GM19452 (cell line): ENCODE measurements at regions not wholly inside any gene's neighbourhood (a gene's known extent, or its start where the extent isn't known, plus 50 kb on each side); places are given as distances from the start of the nearest gene placed in this dataset.
"Not testable (repeated sequence)": the region's sequence is repeated elsewhere in the genome, so short reads cannot be mapped to it uniquely, and the experiment has no call there.

Experiments used
- ATAC-seq: cut with Tn5 transposase; IDR thresholded peaks from one replicate; pipeline ENCODE4 v1.9.1; 2021; ENCODE audit not compliant: unreplicated experiment

DNA sequence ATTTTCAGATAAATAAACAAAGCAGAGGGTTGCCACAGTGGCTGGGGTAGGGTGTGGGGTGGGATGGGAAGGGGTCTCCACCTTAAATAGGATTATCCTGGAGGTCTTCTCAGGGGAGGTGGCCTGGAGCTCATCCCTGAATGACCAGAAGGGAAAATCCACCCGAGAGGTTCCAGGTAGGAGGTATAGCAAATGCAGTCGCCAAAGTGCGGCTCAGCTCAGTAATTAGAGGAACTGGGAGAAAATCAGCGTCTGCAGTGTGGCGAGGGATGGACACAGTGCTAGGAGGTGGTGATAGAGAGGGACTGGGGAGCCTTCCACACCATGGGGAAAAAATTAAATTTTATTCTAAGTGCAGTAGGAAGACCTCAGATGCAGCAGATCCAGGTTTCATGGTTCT lies 584.5 kb downstream of the MATN1 start:
- ATAC-seq: no peak

DNA sequence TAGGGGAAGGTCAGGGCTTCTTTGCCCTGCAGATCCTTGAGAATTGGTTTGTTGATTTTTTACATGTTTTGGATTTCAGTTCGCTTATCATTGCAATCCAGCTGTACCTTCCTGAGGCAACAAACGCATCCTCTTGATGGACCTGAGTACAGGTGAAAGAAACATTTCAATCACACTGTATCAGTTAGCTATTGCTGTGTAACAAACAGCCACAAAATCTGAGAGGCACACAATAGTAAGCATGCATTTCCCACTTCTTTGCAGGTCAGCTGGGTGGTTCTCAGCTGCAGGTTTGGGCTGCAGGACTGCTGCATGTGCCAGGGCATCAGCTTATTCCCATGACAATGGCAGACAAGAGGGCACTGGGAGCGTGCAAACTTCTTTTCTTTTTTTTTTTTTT lies 586.4 kb downstream of the MATN1 start:
- no peak for ATAC-seq

DNA sequence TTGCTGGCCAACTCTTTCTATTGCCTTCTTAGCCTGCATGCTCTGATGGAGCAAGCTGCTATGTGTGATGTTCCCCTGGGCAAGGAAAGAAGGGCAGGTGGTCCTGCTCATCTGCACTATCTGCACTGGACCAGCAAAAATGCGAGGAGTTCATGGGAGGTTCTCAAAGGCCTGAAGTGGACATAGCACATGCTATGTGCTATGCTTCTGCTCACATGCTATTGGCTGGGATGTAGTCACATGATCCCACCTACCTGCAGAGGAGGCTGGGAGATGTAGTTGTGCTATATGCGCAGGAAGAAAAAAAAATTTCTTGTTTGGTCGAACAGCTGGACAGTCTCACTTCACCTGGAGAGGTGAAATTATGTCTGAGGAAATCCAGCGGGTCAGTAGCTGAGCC lies 587.7 kb downstream of the MATN1 start:
- ATAC-seq: no peak

DNA sequence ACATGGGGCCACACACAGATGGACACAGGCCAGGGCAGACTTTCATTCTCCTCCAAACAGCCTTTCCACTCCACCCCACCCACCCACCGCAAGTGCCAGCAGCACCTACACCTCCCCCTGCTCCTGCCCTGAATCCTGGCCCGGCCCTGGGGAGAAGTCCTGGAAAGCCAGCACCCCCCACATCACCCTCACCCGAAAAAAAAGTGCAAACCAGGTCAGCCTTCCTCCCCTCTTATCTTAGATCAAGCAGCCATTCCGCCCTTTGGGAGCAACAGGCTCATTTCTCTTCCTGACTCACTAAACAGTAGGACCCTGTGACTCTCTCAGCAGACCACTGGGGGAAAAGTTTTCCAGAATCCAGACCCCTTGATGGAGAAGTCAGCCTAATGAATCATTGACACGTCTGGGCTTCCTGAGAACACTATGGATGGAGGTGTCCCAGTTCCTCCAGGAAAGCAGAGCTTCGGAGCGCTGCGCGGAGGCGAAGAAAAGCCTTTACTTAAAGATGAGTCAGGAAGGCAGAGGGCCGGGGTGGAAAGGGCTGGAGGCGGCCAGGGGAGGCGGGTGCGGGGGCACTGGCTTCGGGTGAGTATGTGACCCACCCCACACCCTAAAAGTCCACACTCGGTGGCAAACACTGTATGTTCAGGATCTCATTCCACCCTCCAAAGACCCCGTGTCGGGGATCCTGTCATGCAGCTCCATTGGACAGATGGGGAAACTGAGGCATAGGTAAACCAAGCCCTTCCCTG lies 588.7 kb downstream of the MATN1 start:
- no peak for ATAC-seq

DNA sequence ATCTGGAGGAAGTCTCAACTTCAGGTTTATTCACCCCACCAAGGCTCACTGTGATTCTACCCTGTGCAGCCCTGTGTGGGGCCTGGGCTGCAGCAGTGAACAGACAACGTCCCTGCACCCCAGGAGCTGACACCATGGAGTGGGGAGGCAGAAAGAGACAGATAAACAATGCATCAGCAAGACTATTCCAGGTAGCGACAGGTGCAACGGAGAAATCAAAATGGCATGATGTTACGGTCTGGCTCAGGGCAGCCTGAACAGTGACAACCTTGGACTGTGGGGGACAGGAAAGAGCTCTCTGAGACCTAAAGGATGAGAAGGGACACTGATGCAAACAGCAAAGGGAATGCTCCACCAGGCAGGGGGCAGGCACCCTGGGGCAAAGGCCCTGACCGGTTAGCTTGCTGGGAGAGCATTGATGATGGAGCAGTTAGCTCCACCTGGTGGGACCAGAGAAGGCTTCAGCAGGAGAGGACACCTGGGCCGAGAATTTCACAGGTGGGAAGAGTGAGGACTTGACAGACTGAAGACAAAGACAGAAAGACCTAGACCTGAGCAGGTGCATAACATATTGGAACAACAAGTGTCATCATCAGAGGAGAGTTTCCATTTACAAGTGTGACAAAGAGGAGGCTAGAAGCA lies 589.9 kb downstream of the MATN1 start:
- ATAC-seq: no peak

DNA sequence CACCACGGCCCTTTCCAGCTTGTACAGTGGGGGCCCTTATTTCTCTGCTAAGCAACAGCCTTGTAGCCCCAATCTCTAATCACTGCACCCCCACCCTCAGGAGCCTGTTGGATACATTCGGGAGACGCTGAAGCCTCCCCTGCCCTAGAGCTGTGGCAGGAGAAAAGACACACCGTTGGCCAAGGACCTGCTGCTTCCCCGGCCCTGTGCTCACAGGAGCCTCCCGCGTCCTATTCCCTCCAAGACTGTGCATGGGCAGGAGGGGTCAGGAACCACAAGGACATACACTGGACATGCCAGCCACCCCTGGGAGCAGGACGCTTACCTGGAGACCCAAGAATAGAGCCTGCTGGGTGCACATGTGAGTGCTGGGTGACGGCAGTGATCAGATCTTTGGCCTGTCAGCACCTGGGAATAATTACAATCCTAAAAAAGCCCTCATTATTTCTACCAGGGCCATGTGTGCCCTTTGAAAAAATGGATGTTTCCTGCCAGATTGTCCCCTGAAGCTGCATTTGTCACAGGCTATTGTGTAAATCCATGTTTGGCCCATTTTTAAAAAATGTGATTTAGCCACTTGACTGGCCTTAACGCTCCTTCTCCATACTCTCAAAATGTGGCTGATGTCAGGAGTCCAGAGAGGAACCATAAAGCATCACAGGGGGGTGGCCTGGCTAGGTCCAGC lies 590.6 kb downstream of the MATN1 start:
- no peak for ATAC-seq

DNA sequence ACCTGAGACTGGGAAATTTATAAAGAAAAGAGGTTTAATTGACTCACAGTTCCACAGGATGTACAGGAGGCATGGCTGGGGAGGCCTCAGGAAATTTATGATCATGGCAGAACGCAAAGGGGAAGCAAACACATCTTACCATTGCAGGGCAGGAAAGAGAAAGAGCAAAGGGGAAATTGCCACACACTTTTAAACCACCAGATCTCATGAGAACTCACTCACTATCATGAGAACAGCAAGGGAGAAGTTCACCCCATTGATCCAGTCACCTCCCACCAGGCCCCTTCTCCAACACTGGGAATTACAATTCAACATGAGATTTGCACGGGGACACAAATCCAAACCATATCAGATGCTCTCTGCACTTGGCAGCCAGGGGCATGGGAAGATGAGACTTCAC lies 592.8 kb downstream of the MATN1 start:
- not testable (repeated sequence) for ATAC-seq

DNA sequence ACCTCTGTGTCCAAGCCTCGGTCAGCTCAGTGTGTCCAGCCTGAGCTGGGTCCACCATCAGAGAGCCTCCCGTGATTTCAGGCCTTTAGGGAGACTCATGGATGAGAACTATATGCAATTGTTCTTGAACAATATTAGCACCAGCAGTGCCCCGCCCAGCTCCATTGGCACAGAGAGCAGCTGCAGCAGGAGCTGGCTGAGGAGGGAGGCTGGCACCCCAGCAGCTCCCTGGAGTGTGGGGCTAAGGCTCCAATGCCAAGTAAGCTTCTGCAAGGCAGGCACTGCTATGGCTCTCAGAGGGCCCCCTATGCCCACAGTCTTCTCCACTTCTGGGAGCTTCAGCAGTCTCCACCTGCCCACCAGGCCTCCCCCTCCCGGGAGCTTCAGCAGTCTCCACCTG lies 593.3 kb downstream of the MATN1 start:
- ATAC-seq: no peak

DNA sequence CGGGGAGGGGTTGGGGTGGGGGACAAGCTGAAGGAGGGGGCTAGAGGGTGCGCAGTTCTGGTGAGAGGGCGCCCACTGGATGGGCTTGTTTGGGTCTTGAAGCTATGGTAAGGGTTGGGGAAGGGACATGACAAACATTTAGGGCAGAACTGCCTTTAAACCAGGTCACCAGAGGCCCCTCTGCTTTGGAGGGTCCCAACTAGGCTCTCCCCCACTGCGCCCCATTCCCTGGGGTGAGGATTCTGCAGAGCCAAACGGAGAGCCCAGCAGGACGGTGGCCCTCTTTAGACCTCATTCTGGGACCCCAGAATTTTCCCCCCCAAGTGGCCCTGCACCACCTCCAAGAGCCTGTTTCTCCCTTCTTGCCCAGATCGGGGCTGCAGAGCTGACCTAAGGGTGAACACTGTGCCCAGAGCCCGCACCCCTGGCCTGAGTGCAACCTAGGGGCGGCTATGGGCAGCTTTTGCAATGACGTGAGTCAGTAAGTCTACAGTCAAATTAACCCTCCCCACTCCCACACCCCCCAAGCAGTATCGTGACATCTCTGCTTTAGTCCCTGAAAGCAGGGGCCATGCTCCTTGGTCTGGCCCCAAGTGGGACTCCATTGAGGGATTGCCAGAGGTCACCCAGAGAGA lies 593.8 kb downstream of the MATN1 start:
- no peak for ATAC-seq

DNA sequence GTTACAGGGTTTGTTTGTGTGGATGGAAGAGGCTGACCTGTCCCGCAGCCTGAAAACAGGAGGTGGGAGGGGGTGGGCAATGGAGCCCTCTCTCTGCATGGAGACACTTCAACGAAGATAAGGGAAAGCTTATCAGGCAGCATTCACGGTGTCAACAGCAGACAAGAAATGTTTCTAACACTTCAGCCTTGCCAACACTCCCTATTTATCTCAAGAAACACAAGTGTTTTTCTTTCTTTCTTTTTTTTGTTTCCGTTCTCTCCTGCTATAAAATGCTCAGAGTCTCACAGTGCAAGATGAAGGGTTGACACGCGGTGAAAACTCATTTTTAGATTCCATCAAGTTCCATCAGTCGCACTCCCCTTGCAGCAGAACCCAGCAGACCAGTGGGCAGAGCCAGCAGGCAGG lies 594.4 kb downstream of the MATN1 start:
- ATAC-seq: no peak

DNA sequence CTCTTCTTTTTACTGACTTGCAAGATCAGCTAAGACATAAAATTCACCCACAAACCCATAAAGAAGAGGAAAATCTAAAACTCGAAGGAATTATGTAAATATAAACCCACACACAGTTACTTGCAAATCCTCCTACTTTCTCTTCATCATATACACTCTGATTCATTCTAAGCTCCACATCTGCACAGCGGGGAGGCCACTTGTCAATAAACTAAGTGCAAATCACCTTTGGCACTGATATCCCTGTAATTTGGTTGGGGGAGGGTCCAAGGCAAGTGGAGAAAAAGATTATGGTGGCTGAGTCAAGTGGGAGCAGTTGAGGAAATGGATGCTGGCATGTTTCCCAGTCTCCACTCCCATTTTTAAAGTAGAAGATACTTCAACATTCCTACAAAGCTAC lies 596.5 kb downstream of the MATN1 start:
- ATAC-seq: no peak

DNA sequence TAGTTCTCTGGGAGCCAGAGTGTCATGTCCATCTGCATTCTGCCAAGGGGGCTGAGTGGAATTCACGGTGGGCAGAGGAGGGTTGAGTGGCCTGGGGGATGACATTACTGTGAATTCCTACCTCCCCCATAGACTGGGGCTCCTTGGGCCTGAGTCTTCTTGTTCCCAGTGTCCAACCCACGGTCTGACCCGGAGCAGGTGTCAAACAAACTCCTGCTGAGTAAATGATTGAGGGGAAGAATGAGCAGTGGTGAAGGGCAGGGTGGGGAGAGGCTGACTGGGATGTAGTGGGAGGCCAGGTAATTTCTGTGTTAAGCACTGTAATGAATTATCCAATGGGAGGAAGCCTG lies 597.6 kb downstream of the MATN1 start:
- ATAC-seq: no peak

DNA sequence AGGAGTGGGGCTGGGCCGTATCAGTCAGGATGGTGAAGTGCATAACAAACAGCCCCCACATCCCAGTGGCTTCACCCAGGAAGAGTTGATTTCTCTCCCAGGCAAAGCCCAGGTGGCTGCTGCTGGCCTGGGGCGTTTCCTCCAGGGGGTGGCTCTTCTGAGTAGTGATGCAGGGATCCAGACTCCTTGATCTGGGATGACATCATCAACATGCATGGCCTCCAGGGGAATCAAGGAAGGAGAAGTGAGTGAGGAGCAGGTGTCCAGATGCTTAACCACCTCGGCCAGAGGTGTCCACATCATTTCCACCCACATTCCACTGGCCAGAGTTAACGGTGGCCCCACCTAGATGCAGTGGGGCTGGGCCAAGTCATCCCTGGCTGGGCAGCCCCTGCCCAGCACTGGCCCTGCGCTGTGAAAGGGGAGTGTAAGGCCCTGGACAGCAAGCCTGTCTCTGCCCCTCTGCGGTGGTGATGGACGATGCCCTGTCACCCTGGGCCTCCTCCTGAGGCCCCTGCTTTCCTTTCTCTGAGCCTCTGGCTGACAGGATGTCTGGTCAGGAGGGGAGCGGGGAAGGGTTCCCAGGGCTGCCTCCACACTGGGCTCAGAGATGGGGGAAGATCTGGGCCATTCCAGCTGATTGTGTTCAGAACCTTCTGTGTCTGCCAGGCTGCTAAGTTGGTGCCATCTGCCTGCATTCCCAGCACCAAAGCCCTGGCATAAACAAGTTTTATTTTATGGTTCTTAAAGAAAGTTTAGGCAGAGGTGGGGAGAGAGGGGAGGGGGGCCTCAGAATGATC lies 598.2 kb downstream of the MATN1 start:
- ATAC-seq: no peak

DNA sequence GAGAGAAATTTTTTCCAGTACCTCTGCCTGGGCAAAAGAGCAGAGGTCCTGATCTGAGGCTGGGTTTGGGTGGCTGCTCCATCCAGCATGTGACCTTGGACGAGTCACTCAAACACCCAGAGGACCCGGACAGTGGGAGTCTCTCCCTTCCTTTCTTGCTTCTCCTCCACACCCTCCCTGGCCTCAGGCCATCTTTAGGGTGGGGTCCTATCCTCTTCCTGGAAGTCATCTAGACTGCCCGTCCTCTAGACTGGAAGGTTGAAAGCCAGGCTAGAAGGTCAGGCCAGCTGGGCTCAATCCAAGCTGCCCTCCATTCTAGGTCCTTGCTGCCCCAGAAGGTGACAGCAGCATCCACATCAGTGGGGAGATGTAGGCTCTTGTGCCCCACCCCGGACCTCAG lies 599.5 kb downstream of the MATN1 start:
- ATAC-seq: no peak

DNA sequence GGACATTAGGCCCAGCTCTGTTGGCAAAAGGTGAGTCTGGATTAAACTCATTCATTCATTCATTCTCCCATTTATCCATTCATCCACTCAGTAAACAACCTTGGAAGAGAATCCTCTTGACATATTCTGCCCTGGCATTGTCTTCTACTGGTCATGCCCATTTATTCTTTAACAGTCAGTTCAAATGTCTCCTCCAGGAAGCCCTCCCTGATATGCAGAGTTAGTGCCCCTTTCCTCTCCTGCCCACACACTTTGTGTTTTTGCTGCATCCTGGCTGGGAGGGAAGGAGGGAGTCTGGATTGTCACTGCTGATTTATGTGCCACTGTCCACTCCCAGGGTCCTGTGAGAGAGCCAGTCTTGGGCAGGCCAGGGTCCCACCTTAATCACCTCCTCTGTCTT lies 600.3 kb downstream of the MATN1 start:
- ATAC-seq: no peak

DNA sequence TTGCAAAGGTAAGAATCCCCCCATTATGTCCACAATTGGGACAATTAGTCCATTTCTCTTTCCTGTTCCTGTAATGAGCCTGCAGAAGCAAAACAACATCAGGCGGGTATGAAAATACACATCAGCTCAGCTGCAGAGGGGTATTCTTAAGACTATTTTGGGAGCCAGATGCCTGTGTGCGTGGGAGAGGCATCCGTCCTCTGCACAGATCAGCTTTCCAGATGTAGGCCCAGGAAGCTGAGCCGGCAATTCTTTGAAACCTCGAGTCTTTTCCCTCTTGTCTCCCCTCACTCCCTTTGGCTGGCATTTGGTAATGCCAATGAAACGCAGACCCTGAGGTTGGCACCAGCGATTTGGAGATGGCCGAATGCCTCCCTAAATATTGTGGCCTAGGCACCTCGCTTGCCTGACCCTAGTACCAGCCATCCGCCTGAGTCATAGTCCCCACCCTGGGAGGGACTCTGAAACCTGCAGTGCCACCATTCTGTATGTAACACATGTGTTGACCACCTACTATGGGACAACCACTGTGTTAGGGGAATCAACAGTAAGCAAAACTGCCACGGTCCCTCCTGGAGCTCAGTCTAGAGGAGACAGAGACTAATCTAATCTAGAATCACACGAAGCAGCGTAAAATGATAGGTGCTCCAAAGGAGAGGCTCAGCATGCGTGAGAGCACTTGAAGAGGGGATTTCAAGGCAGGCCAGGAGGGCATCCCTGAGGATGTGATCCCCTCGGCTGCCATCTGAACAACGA lies 603.0 kb downstream of the MATN1 start:
- ATAC-seq: no peak

DNA sequence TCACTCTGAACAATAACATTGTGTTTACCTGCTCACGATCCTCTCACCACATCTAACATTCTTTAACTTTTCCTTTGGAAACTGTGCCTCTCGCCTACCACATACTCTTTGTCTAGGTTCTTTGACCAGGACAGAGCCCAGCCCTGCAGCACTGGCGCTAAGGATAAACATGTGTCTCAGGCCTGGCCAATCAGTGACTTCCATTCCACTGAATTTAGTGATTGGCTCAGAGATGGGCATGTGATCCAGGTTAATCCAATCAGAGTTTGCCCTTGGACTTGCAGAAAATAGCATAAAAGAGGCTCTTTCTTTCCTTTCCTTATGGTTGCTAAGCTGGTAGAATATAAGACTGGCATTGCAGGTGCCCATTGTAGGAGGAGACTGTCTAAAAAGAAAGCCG lies 605.7 kb downstream of the MATN1 start:
- no peak for ATAC-seq

DNA sequence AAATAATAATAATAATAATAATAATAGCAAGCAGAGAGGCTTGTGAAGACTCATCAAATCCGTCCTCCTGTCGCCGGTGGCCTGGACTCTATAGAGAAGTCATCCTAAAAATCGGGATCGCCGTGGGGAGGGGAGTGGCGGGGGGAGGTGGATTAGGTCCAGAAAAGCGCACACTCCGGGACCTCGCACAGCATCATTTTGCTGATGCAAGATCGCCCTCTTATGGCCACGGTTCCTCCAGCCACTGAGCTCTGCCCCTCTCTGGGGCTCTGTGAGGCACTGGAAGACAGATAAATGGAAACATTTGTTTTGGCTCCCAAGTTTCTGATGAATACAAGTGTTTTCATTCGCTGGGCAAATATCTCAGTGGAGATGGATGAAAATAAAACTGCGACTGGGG lies 612.0 kb downstream of the MATN1 start:
- ATAC-seq: no peak

DNA sequence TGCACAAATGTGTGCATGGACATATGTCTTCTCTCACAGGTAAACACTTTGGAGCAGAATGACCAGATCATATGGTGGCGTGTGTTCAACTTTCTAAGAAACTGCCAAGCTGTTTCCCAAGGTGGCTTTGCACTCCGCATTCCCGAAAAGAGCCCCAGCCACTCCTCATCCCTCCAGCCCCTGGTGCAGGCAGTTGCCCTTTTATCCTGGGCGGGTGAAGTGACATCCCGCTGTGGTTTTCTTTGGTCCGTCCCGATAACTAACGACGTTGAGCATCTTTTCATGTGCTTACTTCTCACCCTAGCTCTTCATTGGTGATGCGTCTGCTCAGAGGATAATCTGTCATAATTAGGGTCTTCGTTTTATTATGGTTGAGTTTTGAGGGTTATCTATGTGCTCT lies 612.5 kb downstream of the MATN1 start:
- no peak for ATAC-seq

DNA sequence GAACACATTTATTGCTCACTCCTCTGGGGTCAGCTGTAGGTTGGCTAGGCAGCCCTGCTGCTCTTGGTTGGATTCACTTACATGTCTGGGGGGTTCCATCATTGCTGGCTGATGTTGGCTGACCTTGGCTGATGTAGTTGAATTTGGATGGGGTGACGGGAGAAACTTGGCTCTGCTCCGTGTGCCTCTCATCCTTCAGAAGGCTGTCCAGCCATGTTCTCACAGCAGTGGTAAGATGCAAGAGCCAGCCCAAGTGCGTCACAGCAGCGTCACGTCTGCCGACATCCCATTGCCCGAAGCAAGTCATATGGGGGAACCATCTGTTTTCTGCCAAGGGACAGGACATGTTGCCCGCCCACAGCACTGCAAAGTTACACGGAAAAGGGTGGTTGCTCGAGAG lies 613.5 kb downstream of the MATN1 start:
- ATAC-seq: no peak
